HCT116 (cell line): ENCODE measurements at regions not wholly inside any gene's neighbourhood (a gene's known extent, or its start where the extent isn't known, plus 50 kb on each side); places are given as distances from the start of the nearest gene placed in this dataset.

ENCODE experiments used
- ATAC-seq: fragments of 200-7000 bp; cut with Tn5 transposase; 2 replicates; pipeline ENCODE4 v1.9.1; 2020; ENCODE audit warnings: mild to moderate bottlenecking, moderate library complexity
- BruUV-seq: library from RNA; stranded (reverse); fragments of 400-500 nt; replicated peaks from 2 replicates; lab custom pipeline; 2021; lab: Mats Ljungman, UMichigan
- CTCF ChIA-PET: fragments of 300-600 bp; sonication (Branson Sonifier 250); formaldehyde crosslinking; loops from one replicate; lab custom pipeline; 2021; ENCODE audit warnings: antibody characterized with exemption; lab: Charles Lee
- POLR2A ChIA-PET: fragments of 300-600, 350-600 bp; sonication (Branson Sonifier 250); formaldehyde crosslinking; loops from one replicate; lab custom pipeline; 2021; ENCODE audit warnings: antibody characterized with exemption; lab: Charles Lee
- RAD21 ChIA-PET, 2 experiments: fragments of 300-600 bp; sonication (Branson Sonifier 250); formaldehyde crosslinking; loops; one replicate each; lab custom pipeline; 2023; ENCODE audit warnings: low total read pairs in 2 of 2; ENCODE audit not compliant: uncharacterized antibody in 2 of 2, unreplicated experiment in 2 of 2, low non-redundant PET in 1 of 2; lab: Charles Lee
- DNase-seq: peaks from one replicate; pipeline ENCODE4 v3.0.0-alpha.2; 2010; ENCODE audit warnings: low read depth, low spot score
- H2AFZ ChIP-seq: fragments of 200-600 bp; shearing (Covaris generic), sonication (generic); 2 replicates; pipeline ENCODE4 v1.6.1; 2017; ENCODE audit warnings: low read depth, mixed run types, mixed read lengths, antibody characterized with exemption, low read length; ENCODE audit not compliant: poor library complexity, severe bottlenecking
- H3K27ac ChIP-seq: 2 replicates; pipeline ENCODE4 v1.5.1; 2012; ENCODE audit warnings: low read depth, low read length
- H3K27me3 ChIP-seq: fragments of 200-600 bp; sonication (generic); 2 replicates; pipeline ENCODE4 v1.6.1; 2016; ENCODE audit warnings: mixed run types, low read length, mixed read lengths; ENCODE audit not compliant: insufficient read depth
- H3K36me3 ChIP-seq, 2 experiments: fragments of 200-500 bp in 1 of 2; fragments of 200-600 bp in 1 of 2; sonication (Bioruptor generic) in 1 of 2; sonication (generic) in 1 of 2; 2 replicates each; pipeline versions ENCODE4 v1.5.1 to v1.6.1; 2014 to 2016; ENCODE audit warnings: low read length in 2 of 2, inconsistent platforms in 1 of 2, mixed read lengths in 1 of 2, mixed run types in 1 of 2; ENCODE audit not compliant: insufficient read depth in 2 of 2, control insufficient read depth in 1 of 2
- H3K4me1 ChIP-seq, 2 experiments: fragments of 200-600 bp in 1 of 2; sonication (generic) in 1 of 2; 2 replicates each; pipeline versions ENCODE4 v1.5.1 to v1.6.1; 2012 to 2017; ENCODE audit warnings: low read length in 2 of 2, inconsistent platforms in 1 of 2, mild to moderate bottlenecking in 1 of 2, mixed read lengths in 1 of 2, mixed run types in 1 of 2, moderate library complexity in 1 of 2; ENCODE audit not compliant: insufficient read depth in 2 of 2, control insufficient read depth in 1 of 2
- H3K4me2 ChIP-seq: fragments of 200-600 bp; sonication (generic); 2 replicates; pipeline ENCODE4 v1.6.1; 2017; ENCODE audit warnings: mixed run types, low read length, mixed read lengths
- H3K4me3 ChIP-seq, 2 experiments: fragments of 200-600 bp in 1 of 2; sonication (generic) in 1 of 2; replicated peaks in 1 of 2; 2 replicates each; pipeline ENCODE4 v1.5.1; 2011 to 2016; ENCODE audit warnings: low read length in 2 of 2, control low read depth in 1 of 2, low read depth in 1 of 2, mild to moderate bottlenecking in 1 of 2, mixed read lengths in 1 of 2, mixed run types in 1 of 2
- H3K79me2 ChIP-seq: fragments of 200-600 bp; sonication (generic); 2 replicates; pipeline ENCODE4 v1.6.1; 2017; ENCODE audit warnings: mild to moderate bottlenecking, mixed run types, low read length, moderate library complexity, mixed read lengths; ENCODE audit not compliant: insufficient read depth
- H3K9ac ChIP-seq: fragments of 200-600 bp; sonication (generic); 2 replicates; pipeline ENCODE4 v1.6.1; 2016; ENCODE audit warnings: low read length, mixed read lengths
- H3K9me2 ChIP-seq: fragments of 200-600 bp; sonication (generic), shearing (Covaris generic); 2 replicates; pipeline ENCODE4 v1.6.1; 2017; ENCODE audit warnings: mixed run types, mild to moderate bottlenecking, moderate library complexity; ENCODE audit not compliant: insufficient read depth
- H3K9me3 ChIP-seq, 2 experiments: fragments of 200-500 bp in 1 of 2; fragments of 200-600 bp in 1 of 2; sonication (Bioruptor generic) in 1 of 2; sonication (generic) in 1 of 2; 2 replicates each; pipeline ENCODE4 v1.6.1; 2014 to 2017; ENCODE audit warnings: low read length in 2 of 2, mixed read lengths in 2 of 2, inconsistent platforms in 1 of 2, low read depth in 1 of 2, mild to moderate bottlenecking in 1 of 2, mixed run types in 1 of 2, moderate library complexity in 1 of 2; ENCODE audit not compliant: control insufficient read depth in 1 of 2, insufficient read depth in 1 of 2
- H4K20me1 ChIP-seq: fragments of 200-600 bp; sonication (generic), shearing (Covaris generic); 2 replicates; pipeline ENCODE4 v1.6.1; 2017; ENCODE audit warnings: mixed run types, mild to moderate bottlenecking, moderate library complexity; ENCODE audit not compliant: insufficient read depth
- EZH2 ChIP-seq: fragments of 200-600 bp; sonication (generic); IDR thresholded peaks from 2 replicates; pipeline ENCODE4 v1.6.1; 2017; ENCODE audit warnings: antibody characterized with exemption, mixed run types
- JUND ChIP-seq: IDR thresholded peaks from 2 replicates; pipeline ENCODE4 v1.6.1; 2012
- POLR2A ChIP-seq: IDR thresholded peaks from 2 replicates; pipeline ENCODE4 v1.7.0; 2011; ENCODE audit warnings: borderline replicate concordance; ENCODE audit not compliant: insufficient read depth, insufficient read length; ENCODE audit errors: extremely low read depth
- POLR2AphosphoS5 ChIP-seq: IDR thresholded peaks from 2 replicates; pipeline ENCODE4 v1.6.1; 2011; ENCODE audit warnings: mild to moderate bottlenecking, low read depth, low read length, moderate library complexity
- SIN3A ChIP-seq: IDR thresholded peaks from 2 replicates; pipeline ENCODE4 v1.6.1; 2012; ENCODE audit warnings: low read depth
- SP1 ChIP-seq: IDR thresholded peaks from 2 replicates; pipeline ENCODE4 v1.6.1; 2012; ENCODE audit warnings: low read depth
- SRF ChIP-seq: IDR thresholded peaks from 2 replicates; pipeline ENCODE4 v1.6.1; 2012; ENCODE audit warnings: low read depth
- ZFX ChIP-seq: fragments of 450-650 bp; IDR thresholded peaks from 2 replicates; pipeline ENCODE4 v1.6.1; 2017
- intact Hi-C: fragments of 100-400 bp; cut with micrococcal nuclease; formaldehyde crosslinking; loops from 2 replicates; pipeline ENCODE4 v1.10.0; 2022
- TF ChIP-seq, protein P1 (sequence below): IDR thresholded peaks from 2 replicates; pipeline ENCODE4 v1.6.1; 2011; ENCODE audit warnings: mild to moderate bottlenecking, low read length, moderate library complexity; ENCODE audit not compliant: insufficient replicate concordance; ENCODE audit errors: extremely low read depth
- TF ChIP-seq, protein P2 (sequence below): IDR thresholded peaks from 2 replicates; pipeline ENCODE4 v1.6.1; 2012; ENCODE audit warnings: low read depth

DNA sequence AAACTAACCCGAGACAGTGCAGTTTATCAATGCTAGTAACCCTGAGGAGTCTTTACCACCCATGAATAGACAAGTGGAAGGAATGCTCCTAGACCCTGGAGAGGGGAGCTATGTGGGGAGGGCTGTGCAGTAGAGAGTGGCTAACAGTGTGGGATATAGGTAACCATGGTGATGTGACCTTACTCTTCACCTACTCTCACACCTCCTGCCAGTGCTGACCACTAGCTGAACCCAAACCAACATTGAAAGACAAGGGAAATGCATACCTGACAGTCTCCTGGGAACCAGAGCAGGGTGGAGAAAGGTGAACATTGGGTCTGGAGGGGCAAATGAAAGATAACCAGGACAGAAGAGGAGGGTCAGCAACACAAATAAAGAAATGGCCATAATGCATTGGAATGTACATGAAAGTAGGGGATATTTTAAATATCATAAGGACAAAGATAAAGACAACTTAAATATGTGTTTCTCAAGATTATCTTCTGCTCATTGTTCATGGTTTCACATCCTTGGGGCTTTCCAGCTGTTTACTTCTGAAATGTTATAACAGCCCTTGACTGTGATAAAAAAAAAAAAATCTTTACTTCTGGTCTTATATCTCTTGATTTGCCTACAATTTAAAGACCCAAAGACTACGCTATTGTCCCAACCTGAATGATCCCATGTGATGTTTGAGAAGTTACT, 983.3 kb upstream of the TENM4 start:
- CTCF ChIA-PET: no interaction called here
- no peak for DNase-seq
- no peaks in the 10 kb centered on the region for H3K79me2 ChIP-seq

GRCh38 chr11:80420374-80420773, 979.5 kb upstream of the TENM4 start:
- no peak for DNase-seq
- Histone ChIP-seq H3K79me2 (no peaks in the 10 kb centered on the region), H4K20me1 (no peaks in the 10 kb centered on the region), H2AFZ (no peak overlapping the region), H3K9ac (no peak overlapping the region), H3K27me3 (no peaks in the 10 kb centered on the region), H3K4me3 (no peak overlapping the region), H3K4me1 (no peaks in the 10 kb centered on the region), H3K9me2 (no peaks in the 10 kb centered on the region), H3K27ac (no peak overlapping the region), H3K36me3 (no peaks in the 10 kb centered on the region), H3K4me2 (no peak overlapping the region), H3K9me3 (peaks cover 18 to 20% of the 10 kb centered on the region in 2 experiments; a peak in 2 of 4 replicates)
- no peak for ATAC-seq
- intact Hi-C loops: no loop called here
- POLR2A ChIA-PET: no interaction called here
- BruUV-seq: no TSS peak
- RAD21 ChIA-PET: no interaction called here
- CTCF ChIA-PET: no interaction called here
- TF ChIP-seq SIN3A: no peak
- no peak for TF ChIP-seq SRF
- no peak for TF ChIP-seq JUND
- TF ChIP-seq POLR2A: no peak
- no peak for TF ChIP-seq SP1
- TF ChIP-seq POLR2AphosphoS5: no peak
- TF ChIP-seq EZH2: no peak
- TF ChIP-seq, protein P1, sequence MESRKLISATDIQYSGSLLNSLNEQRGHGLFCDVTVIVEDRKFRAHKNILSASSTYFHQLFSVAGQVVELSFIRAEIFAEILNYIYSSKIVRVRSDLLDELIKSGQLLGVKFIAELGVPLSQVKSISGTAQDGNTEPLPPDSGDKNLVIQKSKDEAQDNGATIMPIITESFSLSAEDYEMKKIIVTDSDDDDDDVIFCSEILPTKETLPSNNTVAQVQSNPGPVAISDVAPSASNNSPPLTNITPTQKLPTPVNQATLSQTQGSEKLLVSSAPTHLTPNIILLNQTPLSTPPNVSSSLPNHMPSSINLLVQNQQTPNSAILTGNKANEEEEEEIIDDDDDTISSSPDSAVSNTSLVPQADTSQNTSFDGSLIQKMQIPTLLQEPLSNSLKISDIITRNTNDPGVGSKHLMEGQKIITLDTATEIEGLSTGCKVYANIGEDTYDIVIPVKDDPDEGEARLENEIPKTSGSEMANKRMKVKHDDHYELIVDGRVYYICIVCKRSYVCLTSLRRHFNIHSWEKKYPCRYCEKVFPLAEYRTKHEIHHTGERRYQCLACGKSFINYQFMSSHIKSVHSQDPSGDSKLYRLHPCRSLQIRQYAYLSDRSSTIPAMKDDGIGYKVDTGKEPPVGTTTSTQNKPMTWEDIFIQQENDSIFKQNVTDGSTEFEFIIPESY: no peak
- TF ChIP-seq, protein P2, sequence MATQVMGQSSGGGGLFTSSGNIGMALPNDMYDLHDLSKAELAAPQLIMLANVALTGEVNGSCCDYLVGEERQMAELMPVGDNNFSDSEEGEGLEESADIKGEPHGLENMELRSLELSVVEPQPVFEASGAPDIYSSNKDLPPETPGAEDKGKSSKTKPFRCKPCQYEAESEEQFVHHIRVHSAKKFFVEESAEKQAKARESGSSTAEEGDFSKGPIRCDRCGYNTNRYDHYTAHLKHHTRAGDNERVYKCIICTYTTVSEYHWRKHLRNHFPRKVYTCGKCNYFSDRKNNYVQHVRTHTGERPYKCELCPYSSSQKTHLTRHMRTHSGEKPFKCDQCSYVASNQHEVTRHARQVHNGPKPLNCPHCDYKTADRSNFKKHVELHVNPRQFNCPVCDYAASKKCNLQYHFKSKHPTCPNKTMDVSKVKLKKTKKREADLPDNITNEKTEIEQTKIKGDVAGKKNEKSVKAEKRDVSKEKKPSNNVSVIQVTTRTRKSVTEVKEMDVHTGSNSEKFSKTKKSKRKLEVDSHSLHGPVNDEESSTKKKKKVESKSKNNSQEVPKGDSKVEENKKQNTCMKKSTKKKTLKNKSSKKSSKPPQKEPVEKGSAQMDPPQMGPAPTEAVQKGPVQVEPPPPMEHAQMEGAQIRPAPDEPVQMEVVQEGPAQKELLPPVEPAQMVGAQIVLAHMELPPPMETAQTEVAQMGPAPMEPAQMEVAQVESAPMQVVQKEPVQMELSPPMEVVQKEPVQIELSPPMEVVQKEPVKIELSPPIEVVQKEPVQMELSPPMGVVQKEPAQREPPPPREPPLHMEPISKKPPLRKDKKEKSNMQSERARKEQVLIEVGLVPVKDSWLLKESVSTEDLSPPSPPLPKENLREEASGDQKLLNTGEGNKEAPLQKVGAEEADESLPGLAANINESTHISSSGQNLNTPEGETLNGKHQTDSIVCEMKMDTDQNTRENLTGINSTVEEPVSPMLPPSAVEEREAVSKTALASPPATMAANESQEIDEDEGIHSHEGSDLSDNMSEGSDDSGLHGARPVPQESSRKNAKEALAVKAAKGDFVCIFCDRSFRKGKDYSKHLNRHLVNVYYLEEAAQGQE: no peak

More for the DNA sequence above, 983.3 kb upstream of the TENM4 start:
- intact Hi-C loops: no loop called here
- TF ChIP-seq SIN3A (no peak), ZFX (no peak)
- TF ChIP-seq, protein P1: no peak
- Histone ChIP-seq H3K4me3 (no peak overlapping the region), H3K4me2 (no peak overlapping the region), H3K36me3 (no peaks in the 10 kb centered on the region), H3K27ac (no peak overlapping the region), H3K9me3 (peaks cover 8 to 9% of the 10 kb centered on the region in 2 experiments; a peak in 2 of 4 replicates), H3K9ac (no peak overlapping the region), H3K9me2 (no peaks in the 10 kb centered on the region), H3K4me1 (no peaks in the 10 kb centered on the region), H2AFZ (no peak overlapping the region), H4K20me1 (no peaks in the 10 kb centered on the region), H3K27me3 (no peaks in the 10 kb centered on the region)
- ChIA-PET RAD21 (interaction anchor here in 1 of 2 experiments (0.6 kb wide), 1 partner anchor 11 kb away, joined by 3 read pairs; no protein-coding TSS in a partner anchor), POLR2A (no interaction called here)
- no TSS peak for BruUV-seq
- ATAC-seq: no peak
